ENCODE measurements at regions not wholly inside any gene's neighbourhood (a gene's known extent, or its start where the extent isn't known, plus 50 kb on each side); places are given as distances from the start of the nearest gene placed in this dataset.

GRCh38 chr1:38331496-38332210 lies 285.1 kb upstream of the POU3F1 start:
- DNase-seq (ENCODE audit: low spot score): no peak

GRCh38 chr1:38330799-38331198 lies 284.2 kb upstream of the POU3F1 start:
- DNase-seq (ENCODE audit: low spot score): no peak

- DNase-seq (ENCODE audit: low spot score): no peak
These were observed 283.1 kb upstream of the POU3F1 start for GRCh38 chr1:38329644-38330043.

GRCh38 chr1:38328278-38329035 lies 281.9 kb upstream of the POU3F1 start:
- no peak for DNase-seq (ENCODE audit: low spot score)

GRCh38 chr1:38327559-38327973 lies 281.0 kb upstream of the POU3F1 start:
- DNase-seq (ENCODE audit: low spot score): no peak

GRCh38 chr1:38326856-38327255 lies 280.3 kb upstream of the POU3F1 start:
- DNase-seq (ENCODE audit: low spot score): no peak

- no peak for DNase-seq (ENCODE audit: low spot score)
These were observed 279.5 kb upstream of the POU3F1 start for GRCh38 chr1:38326135-38326534.

GRCh38 chr1:38312753-38313152 lies 266.2 kb upstream of the POU3F1 start:
- DNase-seq (ENCODE audit: low spot score): no peak

- no peak for DNase-seq (ENCODE audit: low spot score)
These were observed 263.5 kb upstream of the POU3F1 start for GRCh38 chr1:38310079-38310478.

- DNase-seq (ENCODE audit: low spot score): no peak
These were observed 262.2 kb upstream of the POU3F1 start for GRCh38 chr1:38308780-38309179.

GRCh38 chr1:38305666-38306065 lies 259.1 kb upstream of the POU3F1 start:
- no peak for DNase-seq (ENCODE audit: low spot score)

- no peak for DNase-seq (ENCODE audit: low spot score)
These were observed 257.2 kb upstream of the POU3F1 start for GRCh38 chr1:38303843-38304242.

GRCh38 chr1:38301040-38301439 lies 254.4 kb upstream of the POU3F1 start:
- no peak for DNase-seq (ENCODE audit: low spot score)

- DNase-seq (ENCODE audit: low spot score): no peak
These were observed 254.0 kb upstream of the POU3F1 start for GRCh38 chr1:38300616-38301015.

- no peak for DNase-seq (ENCODE audit: low spot score)
These were observed 251.2 kb upstream of the POU3F1 start for GRCh38 chr1:38297842-38298241.

GRCh38 chr1:38297246-38297645 lies 250.7 kb upstream of the POU3F1 start:
- no peak for DNase-seq (ENCODE audit: low spot score)

GRCh38 chr1:38296047-38296446 lies 249.5 kb upstream of the POU3F1 start:
- DNase-seq (ENCODE audit: low spot score): no peak

- no peak for DNase-seq (ENCODE audit: low spot score)
These were observed 247.0 kb upstream of the POU3F1 start for GRCh38 chr1:38293567-38293966.

- DNase-seq (ENCODE audit: low spot score): no peak
These were observed 246.4 kb upstream of the POU3F1 start for GRCh38 chr1:38292969-38293368.

GRCh38 chr1:38291906-38292521 lies 245.4 kb upstream of the POU3F1 start:
- no peak for DNase-seq (ENCODE audit: low spot score)

GRCh38 chr1:38291336-38291735 lies 244.7 kb upstream of the POU3F1 start:
- no peak for DNase-seq (ENCODE audit: low spot score)

- DNase-seq (ENCODE audit: low spot score): no peak
These were observed 242.4 kb upstream of the POU3F1 start for GRCh38 chr1:38289034-38289433.

- no peak for DNase-seq (ENCODE audit: low spot score)
These were observed 241.0 kb upstream of the POU3F1 start for GRCh38 chr1:38287547-38287946.
